Erythroblast (primary cell): ENCODE measurements at regions not wholly inside any gene's neighbourhood (a gene's known extent, or its start where the extent isn't known, plus 50 kb on each side); places are given as distances from the start of the nearest gene placed in this dataset.

Source experiments
- DNase-seq, 2 experiments: peaks; one replicate each; lab custom pipeline; 2025; lab: John Stamatoyannopoulos, UW
- GATA1 ChIP-seq: IDR thresholded peaks from 2 replicates; pipeline ENCODE4 v1.6.1; 2011; ENCODE audit warnings: low read depth, mild to moderate bottlenecking, control low read depth, low read length, moderate library complexity
- POLR2A ChIP-seq: IDR thresholded peaks from 2 replicates; pipeline ENCODE4 v1.6.1; 2011; ENCODE audit warnings: mild to moderate bottlenecking, low read length

- TF ChIP-seq GATA1, result no peak
- TF ChIP-seq POLR2A, result no peak
Observed at GRCh38 chr6:68468244-68468884, 166.7 kb upstream of the ADGRB3 start.

GRCh38 chr6:68458447-68458846, 176.6 kb upstream of the ADGRB3 start:
- TF ChIP-seq GATA1, result no peak
- no peak for TF ChIP-seq POLR2A
- no peak for DNase-seq

More at GRCh38 chr6:68468244-68468884, 166.7 kb upstream of the ADGRB3 start:
- DNase-seq, result peak; percentile 3 to 12

- TF ChIP-seq POLR2A (no peak), GATA1 (no peak)
- no peak for DNase-seq
Observed at GRCh38 chr6:68447112-68447511, 188.0 kb upstream of the ADGRB3 start.

- no peak for TF ChIP-seq GATA1
- TF ChIP-seq POLR2A, result no peak
Observed at GRCh38 chr6:68445926-68446325, 189.2 kb upstream of the ADGRB3 start.

GRCh38 chr6:68443704-68444103, 191.4 kb upstream of the ADGRB3 start:
- no peak for TF ChIP-seq GATA1
- DNase-seq, result no peak

More at GRCh38 chr6:68445926-68446325, 189.2 kb upstream of the ADGRB3 start:
- no peak for DNase-seq

- TF ChIP-seq GATA1 (no peak), POLR2A (no peak)
- DNase-seq, result no peak
Observed at GRCh38 chr6:68427630-68428029, 207.5 kb upstream of the ADGRB3 start.

GRCh38 chr6:68410021-68410420, 225.1 kb upstream of the ADGRB3 start:
- TF ChIP-seq POLR2A (no peak), GATA1 (no peak)
- DNase-seq, result no peak

- DNase-seq, result no peak
- TF ChIP-seq GATA1 (no peak), POLR2A (no peak)
Observed at GRCh38 chr6:68400396-68400795, 234.7 kb upstream of the ADGRB3 start.

GRCh38 chr6:68391953-68392352, 243.1 kb upstream of the ADGRB3 start:
- TF ChIP-seq GATA1 (no peak), POLR2A (no peak)
- DNase-seq, result no peak

GRCh38 chr6:68372991-68373390, 262.1 kb upstream of the ADGRB3 start:
- no peak for TF ChIP-seq GATA1
- TF ChIP-seq POLR2A, result no peak
- DNase-seq, result no peak

- no peak for DNase-seq
- TF ChIP-seq POLR2A (no peak), GATA1 (no peak)
Observed at GRCh38 chr6:68368845-68369244, 266.2 kb upstream of the ADGRB3 start.

- TF ChIP-seq GATA1 (no peak), POLR2A (no peak)
- no peak for DNase-seq
Observed at GRCh38 chr6:68364271-68364805, 270.7 kb upstream of the ADGRB3 start.

- no peak for TF ChIP-seq POLR2A
- no peak for TF ChIP-seq GATA1
- DNase-seq, result peak; percentile 4 to 29
Observed at GRCh38 chr6:68343901-68344300, 291.2 kb upstream of the ADGRB3 start.

- TF ChIP-seq GATA1, result no peak
- TF ChIP-seq POLR2A, result no peak
- DNase-seq, result no peak
Observed at GRCh38 chr6:68342286-68342685, 292.8 kb upstream of the ADGRB3 start.
